Tibial nerve (tissue), 4 donors: ENCODE measurements at regions not wholly inside any gene's neighbourhood (a gene's known extent, or its start where the extent isn't known, plus 50 kb on each side); places are given as distances from the start of the nearest gene placed in this dataset.

Source experiments
- CTCF ChIP-seq, 5 experiments: fragments of 200-600 bp in 3 of 5; fragments of 450-650 bp in 2 of 5; sonication (generic) in 3 of 5; IDR thresholded peaks; one replicate each; pipeline ENCODE4 v1.5.1; 2016 to 2019; ENCODE audit warnings: antibody characterized with exemption in 5 of 5, mild to moderate bottlenecking in 3 of 5, moderate library complexity in 2 of 5
- EP300 ChIP-seq, 2 donors: sonication (generic); formaldehyde crosslinking; IDR thresholded peaks; one replicate each; pipeline ENCODE4 v1.6.1; 2017; ENCODE audit warnings: antibody characterized with exemption in 2 of 2, mild to moderate bottlenecking in 1 of 2
- POLR2A ChIP-seq, 2 donors: fragments of 450-650 bp; IDR thresholded peaks; one replicate each; pipeline ENCODE4 v1.6.1; 2017; ENCODE audit warnings: antibody characterized with exemption in 2 of 2, mild to moderate bottlenecking in 2 of 2, moderate library complexity in 2 of 2

- no peak for TF ChIP-seq CTCF (IDR thresholded peaks at IDR 0.05)
- no peak for TF ChIP-seq POLR2A (IDR thresholded peaks at IDR 0.05)
- TF ChIP-seq EP300 (IDR thresholded peaks at IDR 0.05): no peak
These were observed 108.7 kb downstream of the TOMM20 start for GRCh38 chr1:235019961-235020360.
